Endothelial cell of umbilical vein (primary cell): ENCODE measurements at regions not wholly inside any gene's neighbourhood (a gene's known extent, or its start where the extent isn't known, plus 50 kb on each side); places are given as distances from the start of the nearest gene placed in this dataset.

Experiments
- CTCF ChIP-seq, 2 donors: IDR thresholded peaks; 1 replicate in 1 of 2; 2 replicates in 1 of 2; pipeline ENCODE4 v1.5.1; 2011; ENCODE audit warnings: low read length in 2 of 2, mild to moderate bottlenecking in 2 of 2, moderate library complexity in 2 of 2, control low read depth in 1 of 2, inconsistent platforms in 1 of 2, low read depth in 1 of 2; ENCODE audit not compliant: insufficient read depth in 1 of 2; ENCODE audit errors: extremely low read depth in 1 of 2
- EZH2 ChIP-seq: IDR thresholded peaks from 2 replicates; pipeline ENCODE4 v1.6.1; 2012; ENCODE audit warnings: borderline replicate concordance, low read depth, mild to moderate bottlenecking, moderate library complexity, low read length, inconsistent platforms; ENCODE audit not compliant: severe bottlenecking
- GATA2 ChIP-seq: IDR thresholded peaks from 2 replicates; pipeline ENCODE4 v1.7.0; 2011; ENCODE audit warnings: low read depth, mild to moderate bottlenecking, moderate library complexity, mixed read lengths, low read length; ENCODE audit not compliant: insufficient read length, insufficient read depth
- JUN ChIP-seq: IDR thresholded peaks from 2 replicates; pipeline ENCODE4 v1.6.1; 2011; ENCODE audit warnings: borderline replicate concordance, low read depth; ENCODE audit not compliant: insufficient read length, insufficient read depth
- MAX ChIP-seq: IDR thresholded peaks from 2 replicates; pipeline ENCODE4 v1.6.1; 2011; ENCODE audit not compliant: insufficient read depth, insufficient read length
- POLR2A ChIP-seq: IDR thresholded peaks from 2 replicates; pipeline ENCODE4 v1.6.1; 2012; ENCODE audit warnings: low read depth, mild to moderate bottlenecking, control low read depth, low read length
- POLR2AphosphoS5 ChIP-seq: IDR thresholded peaks from 2 replicates; pipeline ENCODE4 v1.6.1; 2012; ENCODE audit warnings: low read depth, mild to moderate bottlenecking, control low read depth, low read length, moderate library complexity; ENCODE audit not compliant: insufficient read depth

- TF ChIP-seq JUN (no peak), MAX (no peak), CTCF (IDR thresholded peaks at IDR 0.05; ENCODE audit: extremely low read depth in 1 of 2, insufficient read depth in 1 of 2, low read depth in 1 of 2, low read length in 2 of 2) (no peak), POLR2A (no peak), EZH2 (no peak), POLR2AphosphoS5 (no peak), GATA2 (no peak)
Observed at GRCh38 chr13:99093997-99094396, 106.7 kb upstream of the UBAC2 start.
